Activated naive CD4-positive, alpha-beta T cell treated with anti-CD3 and anti-CD28 coated beads, Interleukin-2, amount 50 U/mL, for 24 hours (primary cell): ENCODE measurements at regions not wholly inside any gene's neighbourhood (a gene's known extent, or its start where the extent isn't known, plus 50 kb on each side); places are given as distances from the start of the nearest gene placed in this dataset.
"Not testable (repeated sequence)": the region's sequence is repeated elsewhere in the genome, so short reads cannot be mapped to it uniquely, and the experiment has no call there.

Experiments used
- H3K27ac Mint-ChIP-seq: one replicate; pipeline ENCODE4 v1.8.0; 2021; ENCODE audit warnings: mild to moderate bottlenecking, mixed read lengths
- H3K27me3 Mint-ChIP-seq: one replicate; pipeline ENCODE4 v1.8.0; 2021; ENCODE audit warnings: mixed read lengths
- H3K36me3 Mint-ChIP-seq: one replicate; pipeline ENCODE4 v1.8.0; 2021; ENCODE audit warnings: mixed read lengths
- H3K4me1 Mint-ChIP-seq: one replicate; pipeline ENCODE4 v1.8.0; 2021; ENCODE audit warnings: mixed read lengths
- H3K4me3 Mint-ChIP-seq: one replicate; pipeline ENCODE4 v1.8.0; 2021; ENCODE audit warnings: mild to moderate bottlenecking, mixed read lengths
- H3K9me3 Mint-ChIP-seq: one replicate; pipeline ENCODE4 v1.8.0; 2021; ENCODE audit warnings: mixed read lengths

DNA sequence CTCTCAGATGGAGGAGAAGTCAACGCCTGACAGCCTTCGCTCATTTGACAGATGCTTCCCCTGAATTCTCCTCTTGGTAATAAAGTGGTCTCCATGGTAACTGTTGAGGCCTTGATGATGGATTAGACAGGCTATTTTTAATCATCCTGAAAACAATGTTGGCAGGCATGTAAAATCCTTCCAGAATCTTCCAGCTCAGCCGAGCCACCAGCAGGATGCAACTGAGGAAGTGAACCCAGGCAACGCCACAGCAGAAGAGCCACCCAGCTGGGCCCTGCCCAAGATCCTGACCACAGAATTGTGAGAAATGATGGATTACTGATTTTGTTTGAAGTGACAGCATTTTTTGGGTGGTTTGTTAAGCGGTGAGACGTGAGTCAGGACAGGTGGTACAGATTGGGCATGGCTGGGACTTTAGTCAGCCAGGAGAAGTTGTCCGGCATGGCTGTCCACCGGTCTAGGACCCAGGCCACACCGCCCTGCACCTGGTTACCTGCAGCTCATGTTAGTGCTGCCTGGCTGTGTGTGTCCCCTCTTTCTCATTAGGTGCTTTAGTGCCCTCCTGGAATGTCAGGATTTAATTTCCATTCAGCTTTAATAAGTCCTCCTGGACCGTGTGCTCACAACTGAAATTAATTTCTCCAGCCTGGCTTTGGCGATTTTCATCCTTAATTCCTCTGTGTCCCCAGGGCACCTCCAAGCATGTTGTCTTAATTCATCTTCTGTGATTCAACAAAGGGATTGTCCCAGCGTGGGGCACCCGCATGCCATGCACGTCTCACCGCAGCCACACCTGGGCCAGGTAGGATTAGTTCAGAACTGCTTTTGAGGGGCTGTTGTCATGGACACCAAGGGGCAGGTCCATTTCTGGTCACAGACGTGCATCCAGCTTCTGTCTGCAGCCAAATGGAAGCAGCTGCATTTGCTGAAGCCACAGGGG lies 280.4 kb downstream of the ADGRD1 start:
- not testable (repeated sequence) for H3K4me3 Mint-ChIP-seq, H3K36me3 Mint-ChIP-seq, H3K27ac Mint-ChIP-seq, H3K27me3 Mint-ChIP-seq, H3K9me3 Mint-ChIP-seq
- H3K4me1 Mint-ChIP-seq = peaks cover 16% of the 10 kb centered on the region

DNA sequence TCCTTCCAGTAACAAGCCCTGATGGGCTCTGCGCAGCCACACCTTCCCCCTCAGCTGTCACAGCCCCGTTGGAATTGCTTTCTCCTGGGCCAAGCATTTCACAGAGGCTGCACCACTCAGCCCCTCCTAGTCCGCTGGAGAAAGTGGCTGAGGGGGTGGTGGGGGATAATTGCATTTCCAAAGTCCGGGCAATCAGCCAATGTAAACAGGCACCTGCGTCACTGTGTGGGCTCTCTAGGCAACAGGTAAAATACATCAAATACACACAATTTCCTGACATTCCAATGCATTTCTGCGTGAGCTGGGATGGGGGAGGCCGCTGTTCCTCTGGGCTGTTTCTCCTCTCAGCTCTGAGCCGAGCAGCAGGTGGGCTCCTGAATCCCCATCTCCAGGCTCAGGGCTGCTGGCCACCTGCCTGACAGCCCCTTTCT lies 281.1 kb downstream of the ADGRD1 start:
- not testable (repeated sequence) for H3K4me3 Mint-ChIP-seq, H3K9me3 Mint-ChIP-seq, H3K27ac Mint-ChIP-seq, H3K27me3 Mint-ChIP-seq, H3K36me3 Mint-ChIP-seq
- H3K4me1 Mint-ChIP-seq = peaks cover 12% of the 10 kb centered on the region

DNA sequence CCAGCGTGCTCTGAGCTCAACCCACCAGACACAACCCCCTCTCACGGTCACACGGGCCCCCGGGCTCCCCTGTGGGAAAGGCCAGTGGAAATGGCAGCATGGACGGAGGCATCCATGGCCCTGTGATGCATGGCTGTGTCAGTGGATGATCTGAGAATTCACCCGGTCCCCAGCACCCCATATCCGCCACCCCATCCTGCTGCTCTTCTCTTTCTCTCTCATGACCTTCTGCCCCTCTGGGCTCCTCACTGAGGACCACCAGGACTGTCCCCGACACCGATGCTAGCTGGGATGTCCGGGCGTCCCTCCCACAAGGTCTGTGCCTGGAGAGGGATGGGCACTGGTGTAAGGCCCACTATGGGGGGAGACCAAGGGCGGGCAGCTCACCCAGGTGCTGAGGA lies 282.2 kb downstream of the ADGRD1 start:
- H3K9me3 Mint-ChIP-seq = no peaks in the 10 kb centered on the region
- no peaks in the 10 kb centered on the region for H3K36me3 Mint-ChIP-seq
- H3K27me3 Mint-ChIP-seq = no peaks in the 10 kb centered on the region
- no peak overlapping the region for H3K27ac Mint-ChIP-seq
- H3K4me1 Mint-ChIP-seq = peaks cover 7% of the 10 kb centered on the region
- no peak overlapping the region for H3K4me3 Mint-ChIP-seq

DNA sequence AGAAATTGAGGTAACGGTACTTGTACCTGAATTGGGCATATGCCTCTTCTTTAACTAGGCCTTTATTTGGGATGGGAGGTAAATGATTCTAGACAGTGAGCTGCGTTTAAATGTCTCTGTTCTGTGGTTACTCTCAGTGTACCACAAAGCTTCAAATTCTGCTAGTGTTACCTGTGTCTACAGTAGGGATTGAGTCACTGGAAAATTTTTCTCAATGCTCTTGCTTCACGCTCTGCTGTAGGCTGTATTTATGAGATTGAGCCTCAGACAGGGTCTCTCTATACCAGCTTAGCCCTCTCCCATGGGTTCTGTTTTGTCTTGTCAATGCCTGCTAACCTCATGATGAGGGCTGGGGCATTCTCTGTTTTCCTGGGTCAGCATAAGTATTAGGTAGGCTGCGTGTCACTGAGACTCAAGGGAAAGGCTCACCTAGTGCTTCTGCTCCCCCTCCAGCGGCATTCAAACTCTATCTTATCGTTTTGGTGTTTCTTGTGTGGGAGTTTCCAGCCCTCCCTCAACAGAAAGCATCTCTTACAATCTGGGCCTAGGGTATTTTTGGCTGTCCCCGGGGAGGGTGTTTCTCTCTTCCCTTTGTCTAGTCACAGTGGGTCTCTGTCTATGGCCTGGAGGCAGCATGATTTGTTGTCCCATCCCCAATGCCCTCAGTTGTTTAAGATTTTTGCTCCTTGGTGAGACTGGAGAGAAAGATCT lies 285.8 kb downstream of the ADGRD1 start:
- H3K27ac Mint-ChIP-seq = peak overlapping the region; percentile 14
- no peak overlapping the region for H3K4me3 Mint-ChIP-seq
- H3K9me3 Mint-ChIP-seq = no peaks in the 10 kb centered on the region
- H3K4me1 Mint-ChIP-seq = no peaks in the 10 kb centered on the region
- no peaks in the 10 kb centered on the region for H3K27me3 Mint-ChIP-seq
- H3K36me3 Mint-ChIP-seq = no peaks in the 10 kb centered on the region

DNA sequence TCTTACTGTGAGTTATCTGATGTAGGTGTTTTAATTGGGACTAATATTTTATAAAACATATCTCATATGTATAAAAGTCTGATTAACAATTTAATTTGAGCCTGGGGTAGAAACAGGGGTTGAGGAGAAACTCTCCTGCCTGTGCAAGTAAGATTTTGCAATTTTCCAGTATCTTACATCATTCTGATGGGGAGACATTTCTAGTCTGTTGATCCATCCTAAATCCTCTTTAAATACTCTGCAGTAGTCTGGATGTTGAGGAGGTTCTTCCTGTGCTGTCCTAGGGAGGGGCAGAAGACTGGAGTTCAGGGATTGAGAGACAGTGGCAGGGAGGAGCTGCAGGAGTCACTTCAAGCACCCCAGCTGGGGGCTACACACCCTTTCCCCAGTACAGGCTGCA lies 287.8 kb downstream of the ADGRD1 start:
- no peaks in the 10 kb centered on the region for H3K27me3 Mint-ChIP-seq
- H3K27ac Mint-ChIP-seq = no peak overlapping the region
- H3K9me3 Mint-ChIP-seq = no peaks in the 10 kb centered on the region
- H3K4me3 Mint-ChIP-seq = no peak overlapping the region
- no peaks in the 10 kb centered on the region for H3K4me1 Mint-ChIP-seq
- no peaks in the 10 kb centered on the region for H3K36me3 Mint-ChIP-seq

DNA sequence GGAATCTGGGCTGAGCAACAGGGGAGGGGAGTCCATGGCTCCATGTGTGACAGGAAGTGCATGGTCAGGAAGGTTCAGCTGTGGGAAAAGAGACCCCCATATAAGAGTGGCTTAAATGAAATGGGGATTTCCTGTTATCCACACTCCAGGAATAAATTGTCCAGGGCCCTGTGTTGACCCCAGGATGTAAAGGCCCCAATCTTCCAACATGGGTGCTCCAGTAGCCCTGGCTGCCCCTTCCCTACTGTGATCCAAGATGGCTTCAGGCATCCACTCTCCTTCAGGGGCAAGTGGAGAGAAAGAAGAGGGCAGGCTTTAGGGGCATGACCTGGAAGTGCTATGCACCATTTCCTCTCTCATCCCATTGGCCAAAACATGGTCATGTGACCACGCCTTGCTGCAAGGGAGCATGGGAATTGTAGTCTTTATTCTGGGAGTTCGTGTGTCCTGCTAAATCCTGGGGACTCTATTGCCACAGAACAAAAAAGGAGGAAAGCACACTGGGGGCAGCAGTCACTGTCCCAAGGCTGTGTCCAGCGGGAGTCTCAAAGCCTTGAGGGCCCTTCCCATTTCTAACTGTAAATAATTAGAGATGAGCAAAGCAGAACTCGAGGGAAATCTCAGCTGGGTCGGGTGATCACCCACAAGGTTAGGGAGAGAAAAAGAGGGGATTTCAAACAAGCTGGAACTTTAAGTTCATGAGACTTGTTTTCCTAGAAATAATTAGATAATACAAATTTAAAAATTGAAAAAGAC lies 289.2 kb downstream of the ADGRD1 start:
- no peaks in the 10 kb centered on the region for H3K36me3 Mint-ChIP-seq
- H3K9me3 Mint-ChIP-seq = no peaks in the 10 kb centered on the region
- H3K4me1 Mint-ChIP-seq = no peaks in the 10 kb centered on the region
- no peaks in the 10 kb centered on the region for H3K27me3 Mint-ChIP-seq
- H3K4me3 Mint-ChIP-seq = no peak overlapping the region
- no peak overlapping the region for H3K27ac Mint-ChIP-seq

DNA sequence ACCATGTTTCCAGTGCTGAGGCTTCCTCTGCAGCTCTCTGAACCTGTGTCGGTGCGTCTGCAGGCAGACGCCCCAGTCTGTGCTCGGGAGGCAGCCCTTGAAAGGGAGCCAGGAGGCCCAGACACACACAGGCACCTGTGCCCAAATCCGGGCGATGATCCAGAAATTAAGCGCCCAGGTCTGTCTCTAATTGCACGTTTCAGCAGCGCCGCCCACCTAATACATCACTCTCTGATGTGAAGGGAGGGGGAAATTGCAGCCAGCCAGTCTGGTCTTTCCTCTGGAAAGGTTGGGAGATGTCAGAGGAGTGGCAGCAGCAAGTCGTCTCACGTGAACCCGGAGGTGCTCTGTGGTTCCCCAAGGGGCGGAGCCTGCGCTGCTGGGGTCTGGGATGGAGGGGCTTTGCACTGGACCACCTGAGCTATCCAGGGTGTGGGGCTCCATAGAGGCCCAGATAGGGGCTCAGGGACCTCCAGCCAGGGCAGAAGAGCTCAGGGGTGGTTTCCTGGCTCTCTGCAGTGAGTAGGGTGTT lies 290.5 kb downstream of the ADGRD1 start:
- H3K4me1 Mint-ChIP-seq, H3K27ac Mint-ChIP-seq, H3K27me3 Mint-ChIP-seq, H3K9me3 Mint-ChIP-seq, H3K36me3 Mint-ChIP-seq, H3K4me3 Mint-ChIP-seq: not testable (repeated sequence)

DNA sequence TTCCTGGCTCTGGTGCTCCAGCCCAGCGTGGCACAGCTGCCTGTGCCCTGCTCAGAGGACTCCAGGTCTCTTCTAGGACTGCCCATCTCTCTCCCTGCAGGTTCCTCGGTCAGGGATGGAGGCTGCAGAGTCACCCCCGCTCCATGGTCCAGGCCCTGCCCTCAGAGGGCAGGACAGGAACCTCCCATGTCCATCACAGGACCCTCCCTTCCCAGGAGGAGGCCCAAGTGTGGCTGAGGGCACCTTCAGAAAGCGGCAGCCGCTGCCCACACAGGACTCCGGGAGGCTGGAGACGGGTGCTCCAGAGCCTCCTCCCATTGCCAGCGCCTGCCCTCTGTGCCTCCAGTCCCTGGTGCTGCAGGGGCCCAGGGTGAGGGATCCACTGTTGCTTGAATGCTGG lies 291.5 kb downstream of the ADGRD1 start:
- not testable (repeated sequence) for H3K4me1 Mint-ChIP-seq, H3K4me3 Mint-ChIP-seq, H3K27me3 Mint-ChIP-seq, H3K9me3 Mint-ChIP-seq, H3K27ac Mint-ChIP-seq, H3K36me3 Mint-ChIP-seq

DNA sequence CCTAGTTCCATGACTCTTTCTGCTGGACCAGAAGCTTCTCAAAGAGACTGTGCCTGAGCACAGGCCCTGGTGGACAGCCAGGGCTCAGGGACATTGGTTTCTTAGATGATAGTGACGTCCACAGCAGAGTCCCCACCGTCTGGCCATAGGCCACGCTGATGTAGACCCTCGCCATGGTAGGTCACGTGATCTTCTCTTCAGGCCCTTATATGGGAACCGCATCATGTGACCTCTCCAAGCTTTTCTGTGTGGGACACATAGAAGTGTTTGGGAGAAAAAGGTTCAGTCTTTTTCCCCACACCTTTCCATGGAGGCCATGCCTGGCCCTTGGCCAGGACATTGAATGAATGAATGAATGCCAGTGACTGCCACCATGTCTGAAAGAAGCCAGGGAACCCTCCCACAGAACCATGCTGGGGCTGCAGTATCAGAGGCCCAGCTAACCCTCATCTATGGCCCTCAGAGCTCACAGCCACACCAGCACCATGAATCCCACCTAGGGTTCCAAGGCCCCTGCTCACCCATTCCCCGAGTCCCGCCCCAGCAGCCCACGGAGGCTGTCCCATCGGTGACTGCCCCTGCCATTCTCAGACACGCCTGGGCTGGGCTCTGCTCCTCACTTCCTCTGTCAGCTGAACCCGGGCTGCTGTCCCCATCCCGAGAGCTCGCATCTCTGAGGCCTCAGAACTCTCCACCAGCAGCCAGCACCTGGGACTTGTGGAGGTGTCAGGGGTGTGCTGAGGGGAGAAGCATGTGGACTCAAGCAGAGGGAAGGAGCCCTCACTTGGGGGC lies 292.1 kb downstream of the ADGRD1 start:
- no peaks in the 10 kb centered on the region for H3K9me3 Mint-ChIP-seq
- H3K4me3 Mint-ChIP-seq = no peak overlapping the region
- no peaks in the 10 kb centered on the region for H3K27me3 Mint-ChIP-seq
- no peaks in the 10 kb centered on the region for H3K36me3 Mint-ChIP-seq
- no peaks in the 10 kb centered on the region for H3K4me1 Mint-ChIP-seq
- no peak overlapping the region for H3K27ac Mint-ChIP-seq

DNA sequence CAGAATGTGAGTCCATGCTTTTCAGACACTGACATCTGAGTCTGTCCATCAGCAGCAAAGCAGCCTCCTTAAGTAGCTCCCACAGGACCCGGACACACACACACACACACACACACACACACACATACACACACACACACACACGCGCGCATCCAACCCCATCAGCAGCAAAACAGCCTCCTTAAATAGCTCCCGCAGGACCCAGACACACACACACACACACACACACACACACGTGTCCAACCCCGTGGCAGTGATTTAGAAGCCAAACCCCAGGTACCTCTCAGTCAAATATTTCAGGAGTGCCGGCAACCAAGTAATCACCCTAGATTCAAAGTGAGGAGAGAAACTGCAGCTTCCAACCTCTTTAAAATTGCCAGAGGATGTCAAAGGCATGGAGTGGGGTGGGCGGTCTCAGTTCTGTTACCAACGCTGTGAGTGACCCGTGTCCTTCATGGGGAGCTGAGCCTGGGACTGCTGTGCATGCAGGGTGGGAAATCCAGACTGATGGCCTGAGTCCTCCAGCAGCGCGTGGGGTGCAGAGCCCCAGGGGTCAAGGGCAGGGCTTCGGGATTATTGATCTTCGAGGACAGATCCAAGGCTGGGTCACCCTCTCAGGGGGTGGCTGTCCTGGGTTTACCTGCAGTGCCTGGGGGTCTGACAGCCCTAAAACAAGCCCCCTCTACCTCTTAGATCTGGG lies 293.5 kb downstream of the ADGRD1 start:
- not testable (repeated sequence) for H3K4me1 Mint-ChIP-seq, H3K36me3 Mint-ChIP-seq, H3K9me3 Mint-ChIP-seq, H3K27ac Mint-ChIP-seq, H3K27me3 Mint-ChIP-seq, H3K4me3 Mint-ChIP-seq

DNA sequence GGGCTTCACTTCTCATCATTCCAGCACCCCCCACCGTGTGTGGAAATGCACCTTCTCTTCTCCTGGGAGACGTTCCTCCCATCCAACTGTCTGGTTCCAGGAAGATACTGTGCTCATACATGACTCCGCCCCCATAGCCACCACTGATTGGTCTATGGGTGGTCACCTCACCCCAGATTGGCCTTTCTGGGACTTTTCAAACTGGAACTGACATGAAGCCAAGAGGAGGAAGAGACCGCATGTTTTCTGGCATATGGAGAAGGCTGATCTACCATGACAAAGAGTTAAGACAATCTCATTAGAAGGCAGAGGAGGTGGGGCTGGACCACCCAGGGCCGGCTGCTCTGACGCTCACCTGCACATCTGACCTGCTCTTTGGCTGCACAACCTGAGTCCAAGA lies 294.2 kb downstream of the ADGRD1 start:
- not testable (repeated sequence) for H3K9me3 Mint-ChIP-seq, H3K36me3 Mint-ChIP-seq, H3K4me1 Mint-ChIP-seq, H3K27me3 Mint-ChIP-seq, H3K27ac Mint-ChIP-seq, H3K4me3 Mint-ChIP-seq

DNA sequence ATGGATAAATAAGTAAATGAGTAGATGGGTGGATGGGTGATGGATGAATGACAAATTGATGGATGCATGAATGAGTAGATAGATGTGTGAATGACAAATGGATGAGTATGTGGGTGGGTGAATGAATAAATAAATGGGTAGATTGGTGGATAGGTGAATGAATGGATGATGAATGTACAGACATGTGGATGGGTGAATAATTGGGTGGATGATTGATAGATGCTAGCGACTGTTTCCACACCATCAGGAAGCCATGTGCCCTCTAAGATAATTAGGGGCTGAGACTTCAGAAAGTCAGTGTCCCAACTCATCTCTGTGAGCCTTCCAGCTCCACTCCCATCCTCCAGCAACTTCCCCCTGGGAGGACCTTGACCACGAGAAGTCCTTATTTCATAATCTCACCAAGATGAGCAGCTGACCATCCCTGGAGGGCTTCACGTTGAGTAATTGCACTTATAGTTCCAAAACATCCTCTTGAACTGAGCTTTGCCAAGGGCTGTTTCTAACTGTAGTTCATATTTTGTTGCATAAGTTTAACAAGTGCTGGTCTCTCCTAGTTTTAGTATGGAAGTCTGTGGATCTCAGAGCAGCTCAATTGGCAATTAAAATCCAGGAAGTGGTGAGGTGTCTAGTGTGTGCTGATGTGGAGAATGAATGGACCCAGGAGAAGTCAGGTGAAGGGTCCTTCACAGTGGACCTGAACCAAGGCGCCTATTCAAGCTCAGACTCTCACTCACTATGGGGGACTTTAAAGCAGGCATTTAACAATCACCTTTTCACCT lies 295.7 kb downstream of the ADGRD1 start:
- H3K4me3 Mint-ChIP-seq = no peak overlapping the region
- no peaks in the 10 kb centered on the region for H3K36me3 Mint-ChIP-seq
- no peaks in the 10 kb centered on the region for H3K4me1 Mint-ChIP-seq
- no peaks in the 10 kb centered on the region for H3K9me3 Mint-ChIP-seq
- H3K27me3 Mint-ChIP-seq = no peaks in the 10 kb centered on the region
- no peak overlapping the region for H3K27ac Mint-ChIP-seq

DNA sequence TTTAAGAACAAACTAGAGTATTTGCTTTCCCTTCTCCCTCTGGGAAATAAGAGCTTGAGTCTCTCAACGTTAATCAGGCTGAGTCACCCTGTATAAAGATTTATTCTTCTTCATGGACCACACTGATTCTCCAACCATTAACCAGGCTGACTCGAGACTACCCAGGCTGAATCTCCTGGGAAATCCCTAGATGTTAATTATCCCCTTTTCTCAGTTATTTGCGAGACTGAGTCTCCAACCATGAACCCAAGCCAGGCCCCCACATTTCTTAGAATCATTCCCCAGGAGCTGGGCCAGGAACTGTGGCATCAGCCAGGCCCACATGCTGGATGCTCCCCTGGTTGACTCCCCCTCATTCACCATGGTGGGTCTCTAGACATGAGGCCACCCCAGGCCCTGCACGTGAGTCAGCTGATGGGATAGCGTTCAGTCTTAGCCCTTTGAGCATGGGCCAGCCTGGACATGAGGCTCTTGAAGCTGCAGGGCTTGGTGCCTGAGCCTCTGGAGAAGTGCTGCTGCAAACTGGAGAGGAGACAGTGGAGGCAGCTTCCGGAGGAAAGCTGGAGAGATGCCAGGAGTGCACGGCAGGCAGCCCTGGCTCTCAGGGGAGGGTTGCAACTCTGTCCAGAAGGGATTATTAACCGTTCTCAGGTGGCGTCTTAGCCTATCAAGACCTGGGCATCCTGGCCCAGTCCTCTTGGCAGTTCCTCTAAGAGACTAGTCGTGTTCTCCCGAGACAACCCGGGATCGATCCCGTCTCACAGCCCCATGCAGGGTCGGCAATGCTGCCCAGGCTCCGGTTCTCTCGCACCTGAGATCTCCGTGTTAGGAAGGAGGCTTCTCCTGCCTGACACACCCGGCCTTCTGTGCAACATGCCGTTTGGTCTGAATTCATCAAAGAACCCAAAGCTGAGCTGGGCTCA lies 296.6 kb downstream of the ADGRD1 start:
- H3K9me3 Mint-ChIP-seq = no peaks in the 10 kb centered on the region
- H3K4me1 Mint-ChIP-seq = no peaks in the 10 kb centered on the region
- no peak overlapping the region for H3K27ac Mint-ChIP-seq
- no peaks in the 10 kb centered on the region for H3K36me3 Mint-ChIP-seq
- H3K4me3 Mint-ChIP-seq = no peak overlapping the region
- no peaks in the 10 kb centered on the region for H3K27me3 Mint-ChIP-seq
